NCI-H460 (cell line): ENCODE measurements at regions not wholly inside any gene's neighbourhood (a gene's known extent, or its start where the extent isn't known, plus 50 kb on each side); places are given as distances from the start of the nearest gene placed in this dataset.

Experiments used
- DNase-seq: peaks from one replicate; pipeline ENCODE4 v3.0.0-alpha.2; 2016; ENCODE audit warnings: low read depth; ENCODE audit errors: extremely low read depth

- no peak for DNase-seq
These were observed 116.9 kb downstream of the C1D start for GRCh38 chr2:67945940-67946339.

GRCh38 chr2:67948057-67948456 lies 114.7 kb downstream of the C1D start:
- DNase-seq = no peak

GRCh38 chr2:67948506-67948905 lies 114.3 kb downstream of the C1D start:
- no peak for DNase-seq

- DNase-seq = no peak
These were observed 112.8 kb downstream of the C1D start for GRCh38 chr2:67950018-67950417.

GRCh38 chr2:67950919-67951318 lies 111.9 kb downstream of the C1D start:
- DNase-seq = no peak

GRCh38 chr2:67952066-67952465 lies 110.7 kb downstream of the C1D start:
- no peak for DNase-seq

GRCh38 chr2:67954093-67954748 lies 108.6 kb downstream of the C1D start:
- no peak for DNase-seq

GRCh38 chr2:67955748-67956603 lies 106.8 kb downstream of the C1D start:
- no peak for DNase-seq

- DNase-seq = no peak
These were observed 97.6 kb downstream of the C1D start for GRCh38 chr2:67965246-67965645.

GRCh38 chr2:67970071-67970470 lies 92.7 kb downstream of the C1D start:
- DNase-seq = no peak

- no peak for DNase-seq
These were observed 92.3 kb downstream of the C1D start for GRCh38 chr2:67970542-67970941.

GRCh38 chr2:67974559-67975430 lies 88.0 kb downstream of the C1D start:
- no peak for DNase-seq

GRCh38 chr2:67977464-67977863 lies 85.3 kb downstream of the C1D start:
- no peak for DNase-seq

GRCh38 chr2:67982956-67983355 lies 79.8 kb downstream of the C1D start:
- no peak for DNase-seq

- DNase-seq = no peak
These were observed 78.2 kb downstream of the C1D start for GRCh38 chr2:67984600-67984999.

- DNase-seq = no peak
These were observed 77.2 kb downstream of the C1D start for GRCh38 chr2:67985586-67985985.

GRCh38 chr2:67986258-67986657 lies 76.5 kb downstream of the C1D start:
- no peak for DNase-seq
